ENCODE measurements at regions not wholly inside any gene's neighbourhood (a gene's known extent, or its start where the extent isn't known, plus 50 kb on each side); places are given as distances from the start of the nearest gene placed in this dataset.

DNA sequence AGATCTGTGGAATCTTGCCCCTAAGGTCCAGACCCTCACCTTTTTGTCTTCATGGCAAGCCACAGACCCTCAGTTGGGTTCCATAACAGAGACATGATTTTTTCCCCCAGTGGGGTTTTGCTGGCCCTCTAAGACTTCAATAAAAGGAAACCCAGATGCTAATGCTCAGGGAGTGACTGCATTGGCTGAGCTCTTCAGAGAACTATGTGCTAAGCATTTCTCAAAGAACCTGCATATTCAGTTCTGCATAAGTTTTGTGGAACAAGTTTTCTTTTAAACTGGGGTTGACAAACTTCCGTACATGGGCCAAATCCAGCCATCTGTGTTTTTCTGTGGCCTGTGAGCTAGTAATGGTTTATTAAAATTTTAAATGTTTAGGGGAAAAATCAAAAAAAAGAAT lies 159.8 kb upstream of the GDNF start:
- TF ChIP-seq CTCF (conservative IDR thresholded peaks at IDR 0.05; ENCODE audit: low read depth, low read length) (no peak), EZH2 (IDR thresholded peaks at IDR 0.05; ENCODE audit: borderline replicate concordance, low read depth, low read length, poor library complexity, severe bottlenecking) (no peak)
